Esophagus squamous epithelium (tissue), 5 donors: ENCODE measurements at regions not wholly inside any gene's neighbourhood (a gene's known extent, or its start where the extent isn't known, plus 50 kb on each side); places are given as distances from the start of the nearest gene placed in this dataset.

Experiments
- DNase-seq: peaks from one replicate; lab custom pipeline; 2025; lab: John Stamatoyannopoulos, UW
- H3K27ac ChIP-seq, 4 donors: fragments of 200-600 bp; sonication (generic); one replicate each; pipeline ENCODE4 v1.5.1; 2016 to 2019; ENCODE audit warnings: mild to moderate bottlenecking in 1 of 4
- H3K27me3 ChIP-seq, 4 donors: fragments of 200-600 bp; sonication (generic); 1 replicate in 3 of 4; 2 replicates in 1 of 4; pipeline versions ENCODE4 v1.5.1 to v1.6.0; 2017 to 2021; ENCODE audit warnings: antibody characterized with exemption in 1 of 4
- H3K36me3 ChIP-seq, 3 donors: fragments of 200-600 bp; sonication (generic); one replicate each; pipeline ENCODE4 v1.5.1; 2016 to 2019
- H3K4me1 ChIP-seq, 3 donors: fragments of 200-600 bp; sonication (generic); one replicate each; pipeline ENCODE4 v1.5.1; 2017 to 2019
- H3K4me3 ChIP-seq, 4 donors: fragments of 200-600 bp; sonication (generic); 1 replicate in 3 of 4; 2 replicates in 1 of 4; pipeline ENCODE4 v1.5.1; 2016 to 2019; ENCODE audit warnings: mild to moderate bottlenecking in 2 of 4, moderate library complexity in 1 of 4
- H3K9me3 ChIP-seq, 3 donors: fragments of 200-600 bp; sonication (generic); one replicate each; pipeline ENCODE4 v1.5.1; 2016 to 2019
- CTCF ChIP-seq, 6 experiments: fragments of 450-650 bp in 4 of 6; fragments of 200-600 bp in 2 of 6; sonication (generic) in 2 of 6; IDR thresholded peaks; one replicate each; pipeline ENCODE4 v1.5.1; 2016 to 2019; ENCODE audit warnings: antibody characterized with exemption in 6 of 6, mild to moderate bottlenecking in 4 of 6, moderate library complexity in 4 of 6
- POLR2A ChIP-seq, 4 donors: fragments of 450-650 bp; IDR thresholded peaks; one replicate each; pipeline ENCODE4 v1.6.1; 2017; ENCODE audit warnings: antibody characterized with exemption in 4 of 4, mild to moderate bottlenecking in 4 of 4, moderate library complexity in 3 of 4
- WGBS, 2 donors: methylation state at CpG; one replicate each; pipeline ENCODE4 v1.1.5; 2018; 5-methylcytosine and 5-hydroxymethylcytosine counted together
- intact Hi-C: fragments of 100-400 bp; cut with DNase I; formaldehyde crosslinking; loops from one replicate; pipeline ENCODE4 v1.15.0; 2022
- donor health status: DM: yes; HTN: yes; CAD: no.

- no peaks in the 10 kb centered on the region for H3K36me3 ChIP-seq
- TF ChIP-seq CTCF (IDR thresholded peaks at IDR 0.05) (no peak), POLR2A (IDR thresholded peaks at IDR 0.05) (no peak)
- H3K4me3 ChIP-seq: no peak overlapping the region
- DNase-seq: no peak
- H3K4me1 ChIP-seq: no peaks in the 10 kb centered on the region
- H3K27ac ChIP-seq: no peak overlapping the region
- no peaks in the 10 kb centered on the region for H3K9me3 ChIP-seq
- H3K27me3 ChIP-seq: no peaks in the 10 kb centered on the region
- intact Hi-C loops: no loop called here
Observed at GRCh38 chr18:73313476-73313875, 445.7 kb upstream of the NETO1 start.

- intact Hi-C loops: no loop called here
- DNase-seq: no peak
- Histone ChIP-seq H3K4me3 (no peak overlapping the region), H3K27ac (no peak overlapping the region), H3K27me3 (no peaks in the 10 kb centered on the region), H3K36me3 (no peaks in the 10 kb centered on the region), H3K4me1 (no peaks in the 10 kb centered on the region), H3K9me3 (peaks cover 0 to 3% (median 0%) of the 10 kb centered on the region in 3 donors)
- WGBS, 2 donors: 30 to 32% methylated on average over 2 of the region's 2 CpGs
- TF ChIP-seq CTCF (IDR thresholded peaks at IDR 0.05): no peak
- no peak for TF ChIP-seq POLR2A (IDR thresholded peaks at IDR 0.05)
Observed at GRCh38 chr18:73296686-73297085, 428.9 kb upstream of the NETO1 start.

GRCh38 chr18:73292156-73292555, 424.4 kb upstream of the NETO1 start:
- WGBS, 2 donors: 68 to 72% methylated on average over 4 of the region's 4 CpGs
- intact Hi-C loops: no loop called here
- no peak overlapping the region for H3K27ac ChIP-seq
- no peak for DNase-seq
- no peak for TF ChIP-seq POLR2A (IDR thresholded peaks at IDR 0.05)
- no peak for TF ChIP-seq CTCF (IDR thresholded peaks at IDR 0.05)
- H3K36me3 ChIP-seq: no peaks in the 10 kb centered on the region
- H3K4me1 ChIP-seq: no peaks in the 10 kb centered on the region
- no peak overlapping the region for H3K4me3 ChIP-seq
- H3K9me3 ChIP-seq: peaks cover 0 to 3% (median 0%) of the 10 kb centered on the region in 3 donors
- H3K27me3 ChIP-seq: no peaks in the 10 kb centered on the region

GRCh38 chr18:73288813-73289212, 421.0 kb upstream of the NETO1 start:
- 66 to 70% methylated on average over 3 of the region's 3 CpGs for WGBS, 2 donors
- H3K9me3 ChIP-seq: peaks cover 0 to 3% (median 0%) of the 10 kb centered on the region in 3 donors
- no peaks in the 10 kb centered on the region for H3K36me3 ChIP-seq
- no peaks in the 10 kb centered on the region for H3K27me3 ChIP-seq
- no peaks in the 10 kb centered on the region for H3K4me1 ChIP-seq
- TF ChIP-seq CTCF (IDR thresholded peaks at IDR 0.05): no peak
- no peak for TF ChIP-seq POLR2A (IDR thresholded peaks at IDR 0.05)
- no peak overlapping the region for H3K27ac ChIP-seq
- no peak for DNase-seq
- intact Hi-C loops: no loop called here
- no peak overlapping the region for H3K4me3 ChIP-seq

GRCh38 chr18:73286584-73286983, 418.8 kb upstream of the NETO1 start:
- no peak overlapping the region for H3K4me3 ChIP-seq
- no peaks in the 10 kb centered on the region for H3K36me3 ChIP-seq
- WGBS, 2 donors: 78 to 86% methylated on average over 4 to 5 of the region's 5 CpGs
- intact Hi-C loops: no loop called here
- H3K27ac ChIP-seq: no peak overlapping the region
- no peaks in the 10 kb centered on the region for H3K9me3 ChIP-seq
- no peaks in the 10 kb centered on the region for H3K4me1 ChIP-seq
- no peak for TF ChIP-seq CTCF (IDR thresholded peaks at IDR 0.05)
- TF ChIP-seq POLR2A (IDR thresholded peaks at IDR 0.05): no peak
- no peak for DNase-seq
- no peaks in the 10 kb centered on the region for H3K27me3 ChIP-seq
